ENCODE measurements at regions not wholly inside any gene's neighbourhood (a gene's known extent, or its start where the extent isn't known, plus 50 kb on each side); places are given as distances from the start of the nearest gene placed in this dataset.

DNA sequence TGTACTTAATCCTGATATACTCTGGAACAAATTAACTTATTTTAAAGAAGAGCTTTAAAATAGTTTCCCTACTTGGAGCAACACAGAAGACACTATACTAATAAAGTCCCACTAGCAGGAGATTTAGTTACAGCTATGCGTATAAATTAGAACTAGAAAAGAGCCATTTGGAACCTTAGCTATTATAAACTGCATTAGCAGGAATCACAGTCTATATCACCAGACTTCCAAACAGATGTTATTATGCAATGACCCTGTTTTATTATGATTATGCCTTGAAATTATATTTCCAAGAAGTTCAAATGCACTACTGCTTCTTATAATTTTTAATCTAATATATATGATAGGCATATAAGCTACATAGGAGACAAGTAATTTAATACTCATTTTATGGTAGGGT, 95.5 kb upstream of the WDR44 start:
- H3K4me1 ChIP-seq (replicated peaks in 1 of 2; ENCODE audit: control insufficient read depth in 2 of 2, insufficient read depth in 2 of 2, low read length in 2 of 2) = no peaks in the 10 kb centered on the region; a peak in 1 of 5 replicates
- no peaks in the 10 kb centered on the region for H3K36me3 ChIP-seq (ENCODE audit: control insufficient read depth, insufficient read depth, low read length)
- no peaks in the 10 kb centered on the region for H3K9me3 ChIP-seq (replicated peaks; ENCODE audit: control insufficient read depth, insufficient read depth, low read depth, low read length)
- no peaks in the 10 kb centered on the region for H3K9me1 ChIP-seq (ENCODE audit: control insufficient read depth, insufficient read depth, low read length)
- no TSS peak for BruUV-seq (replicated peaks)
- H3K4me3 ChIP-seq = no peak overlapping the region
- no peaks in the 10 kb centered on the region for H3K79me2 ChIP-seq (ENCODE audit: control insufficient read depth, insufficient read depth, low read length)
- FAIRE-seq = no peak
- H3K27me3 ChIP-seq (ENCODE audit: control insufficient read depth in 2 of 2, insufficient read depth in 2 of 2, low read length in 2 of 2) = no peaks in the 10 kb centered on the region
- no peak overlapping the region for H3K9ac ChIP-seq (ENCODE audit: insufficient read depth in 1 of 2, low read depth in 2 of 2, low read length in 2 of 2)
- no peak overlapping the region for H3K27ac ChIP-seq (ENCODE audit: extremely low read depth, low read depth, low read length)
- CTCF ChIA-PET (ENCODE audit: low intra/inter-chr PET ratio) = no interaction called here
- no peak for ATAC-seq
- POLR2A ChIA-PET = no interaction called here
- in situ Hi-C loops (cut with MboI) (no loop called here), intact Hi-C loops (cut with micrococcal nuclease) (no loop called here)
- H4K20me1 ChIP-seq (replicated peaks; ENCODE audit: control insufficient read depth, insufficient read depth, low read length) = no peaks in the 10 kb centered on the region
- WGBS (ENCODE audit: insufficient coverage, low coverage, missing lambda C conversion rate) = 15% methylated on average over 1 of the region's 1 CpG
- no peak overlapping the region for H2AFZ ChIP-seq (ENCODE audit: low read depth, low read length)
- no peak for DNase-seq (ENCODE audit: extremely low read depth in 1 of 4, low spot score in 3 of 4)
- H3K4me2 ChIP-seq (ENCODE audit: insufficient read depth, low read length) = no peak overlapping the region
- TF ChIP-seq BACH1 (tag; IDR thresholded peaks at IDR 0.05) = no peak
- no peak for TF ChIP-seq RHOXF2B (CRISPR knock-in tag; conservative IDR thresholded peaks at IDR 0.05)
- TF ChIP-seq ZNF445 (CRISPR knock-in tag; IDR thresholded peaks at IDR 0.05; ENCODE audit: low read depth) = no peak
- TF ChIP-seq CCNT2 (IDR thresholded peaks at IDR 0.05; ENCODE audit: borderline replicate concordance, extremely low read depth, insufficient read length, low read depth, low read length) = no peak
- TF ChIP-seq, protein P1, sequence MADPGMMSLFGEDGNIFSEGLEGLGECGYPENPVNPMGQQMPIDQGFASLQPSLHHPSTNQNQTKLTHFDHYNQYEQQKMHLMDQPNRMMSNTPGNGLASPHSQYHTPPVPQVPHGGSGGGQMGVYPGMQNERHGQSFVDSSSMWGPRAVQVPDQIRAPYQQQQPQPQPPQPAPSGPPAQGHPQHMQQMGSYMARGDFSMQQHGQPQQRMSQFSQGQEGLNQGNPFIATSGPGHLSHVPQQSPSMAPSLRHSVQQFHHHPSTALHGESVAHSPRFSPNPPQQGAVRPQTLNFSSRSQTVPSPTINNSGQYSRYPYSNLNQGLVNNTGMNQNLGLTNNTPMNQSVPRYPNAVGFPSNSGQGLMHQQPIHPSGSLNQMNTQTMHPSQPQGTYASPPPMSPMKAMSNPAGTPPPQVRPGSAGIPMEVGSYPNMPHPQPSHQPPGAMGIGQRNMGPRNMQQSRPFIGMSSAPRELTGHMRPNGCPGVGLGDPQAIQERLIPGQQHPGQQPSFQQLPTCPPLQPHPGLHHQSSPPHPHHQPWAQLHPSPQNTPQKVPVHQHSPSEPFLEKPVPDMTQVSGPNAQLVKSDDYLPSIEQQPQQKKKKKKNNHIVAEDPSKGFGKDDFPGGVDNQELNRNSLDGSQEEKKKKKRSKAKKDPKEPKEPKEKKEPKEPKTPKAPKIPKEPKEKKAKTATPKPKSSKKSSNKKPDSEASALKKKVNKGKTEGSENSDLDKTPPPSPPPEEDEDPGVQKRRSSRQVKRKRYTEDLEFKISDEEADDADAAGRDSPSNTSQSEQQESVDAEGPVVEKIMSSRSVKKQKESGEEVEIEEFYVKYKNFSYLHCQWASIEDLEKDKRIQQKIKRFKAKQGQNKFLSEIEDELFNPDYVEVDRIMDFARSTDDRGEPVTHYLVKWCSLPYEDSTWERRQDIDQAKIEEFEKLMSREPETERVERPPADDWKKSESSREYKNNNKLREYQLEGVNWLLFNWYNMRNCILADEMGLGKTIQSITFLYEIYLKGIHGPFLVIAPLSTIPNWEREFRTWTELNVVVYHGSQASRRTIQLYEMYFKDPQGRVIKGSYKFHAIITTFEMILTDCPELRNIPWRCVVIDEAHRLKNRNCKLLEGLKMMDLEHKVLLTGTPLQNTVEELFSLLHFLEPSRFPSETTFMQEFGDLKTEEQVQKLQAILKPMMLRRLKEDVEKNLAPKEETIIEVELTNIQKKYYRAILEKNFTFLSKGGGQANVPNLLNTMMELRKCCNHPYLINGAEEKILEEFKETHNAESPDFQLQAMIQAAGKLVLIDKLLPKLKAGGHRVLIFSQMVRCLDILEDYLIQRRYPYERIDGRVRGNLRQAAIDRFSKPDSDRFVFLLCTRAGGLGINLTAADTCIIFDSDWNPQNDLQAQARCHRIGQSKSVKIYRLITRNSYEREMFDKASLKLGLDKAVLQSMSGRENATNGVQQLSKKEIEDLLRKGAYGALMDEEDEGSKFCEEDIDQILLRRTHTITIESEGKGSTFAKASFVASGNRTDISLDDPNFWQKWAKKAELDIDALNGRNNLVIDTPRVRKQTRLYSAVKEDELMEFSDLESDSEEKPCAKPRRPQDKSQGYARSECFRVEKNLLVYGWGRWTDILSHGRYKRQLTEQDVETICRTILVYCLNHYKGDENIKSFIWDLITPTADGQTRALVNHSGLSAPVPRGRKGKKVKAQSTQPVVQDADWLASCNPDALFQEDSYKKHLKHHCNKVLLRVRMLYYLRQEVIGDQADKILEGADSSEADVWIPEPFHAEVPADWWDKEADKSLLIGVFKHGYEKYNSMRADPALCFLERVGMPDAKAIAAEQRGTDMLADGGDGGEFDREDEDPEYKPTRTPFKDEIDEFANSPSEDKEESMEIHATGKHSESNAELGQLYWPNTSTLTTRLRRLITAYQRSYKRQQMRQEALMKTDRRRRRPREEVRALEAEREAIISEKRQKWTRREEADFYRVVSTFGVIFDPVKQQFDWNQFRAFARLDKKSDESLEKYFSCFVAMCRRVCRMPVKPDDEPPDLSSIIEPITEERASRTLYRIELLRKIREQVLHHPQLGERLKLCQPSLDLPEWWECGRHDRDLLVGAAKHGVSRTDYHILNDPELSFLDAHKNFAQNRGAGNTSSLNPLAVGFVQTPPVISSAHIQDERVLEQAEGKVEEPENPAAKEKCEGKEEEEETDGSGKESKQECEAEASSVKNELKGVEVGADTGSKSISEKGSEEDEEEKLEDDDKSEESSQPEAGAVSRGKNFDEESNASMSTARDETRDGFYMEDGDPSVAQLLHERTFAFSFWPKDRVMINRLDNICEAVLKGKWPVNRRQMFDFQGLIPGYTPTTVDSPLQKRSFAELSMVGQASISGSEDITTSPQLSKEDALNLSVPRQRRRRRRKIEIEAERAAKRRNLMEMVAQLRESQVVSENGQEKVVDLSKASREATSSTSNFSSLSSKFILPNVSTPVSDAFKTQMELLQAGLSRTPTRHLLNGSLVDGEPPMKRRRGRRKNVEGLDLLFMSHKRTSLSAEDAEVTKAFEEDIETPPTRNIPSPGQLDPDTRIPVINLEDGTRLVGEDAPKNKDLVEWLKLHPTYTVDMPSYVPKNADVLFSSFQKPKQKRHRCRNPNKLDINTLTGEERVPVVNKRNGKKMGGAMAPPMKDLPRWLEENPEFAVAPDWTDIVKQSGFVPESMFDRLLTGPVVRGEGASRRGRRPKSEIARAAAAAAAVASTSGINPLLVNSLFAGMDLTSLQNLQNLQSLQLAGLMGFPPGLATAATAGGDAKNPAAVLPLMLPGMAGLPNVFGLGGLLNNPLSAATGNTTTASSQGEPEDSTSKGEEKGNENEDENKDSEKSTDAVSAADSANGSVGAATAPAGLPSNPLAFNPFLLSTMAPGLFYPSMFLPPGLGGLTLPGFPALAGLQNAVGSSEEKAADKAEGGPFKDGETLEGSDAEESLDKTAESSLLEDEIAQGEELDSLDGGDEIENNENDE (IDR thresholded peaks at IDR 0.05; ENCODE audit: low read depth, low read length) = no peak
- no peak for TF ChIP-seq FOXM1 (IDR thresholded peaks at IDR 0.05; ENCODE audit: low read depth)
- no peak for TF ChIP-seq FOXM1 (CRISPR knock-in tag; IDR thresholded peaks at IDR 0.05; ENCODE audit: low read depth)
- no peak for TF ChIP-seq HDAC3 (IDR thresholded peaks at IDR 0.05; ENCODE audit: borderline replicate concordance, partially characterized antibody)
- TF ChIP-seq NCOA1 (IDR thresholded peaks at IDR 0.05; ENCODE audit: low read depth) = no peak
- TF ChIP-seq ZNF184 (CRISPR knock-in tag; IDR thresholded peaks at IDR 0.05) = no peak
- TF ChIP-seq FOXP1 (CRISPR knock-in tag; IDR thresholded peaks at IDR 0.05) = no peak
- no peak for TF ChIP-seq PTTG1 (tag; IDR thresholded peaks at IDR 0.05; ENCODE audit: low read depth)
